Thoracic aorta (tissue), 2 donors: ENCODE measurements at regions not wholly inside any gene's neighbourhood (a gene's known extent, or its start where the extent isn't known, plus 50 kb on each side); places are given as distances from the start of the nearest gene placed in this dataset.

Experiments
- ATAC-seq: fragments of 150-250 bp; one replicate; pipeline ENCODE4 v1.8.0; 2017; ENCODE audit warnings: low read depth; ENCODE audit not compliant: insufficient number of reproducible peaks, low FRiP score
- DNase-seq: peaks from one replicate; pipeline ENCODE4 v3.0.0-alpha.2; 2020; ENCODE audit warnings: low spot score
- H3K27ac ChIP-seq, 2 donors: fragments of 200-600 bp; sonication (generic); 1 replicate in 1 of 2; 2 replicates in 1 of 2; pipeline ENCODE4 v1.5.1; 2016; ENCODE audit warnings: mild to moderate bottlenecking in 2 of 2, moderate library complexity in 2 of 2
- H3K27me3 ChIP-seq: fragments of 200-600 bp; sonication (generic); replicated peaks from 2 replicates; pipeline ENCODE4 v1.6.0; 2016; ENCODE audit warnings: mild to moderate bottlenecking; ENCODE audit not compliant: insufficient read depth
- H3K36me3 ChIP-seq: fragments of 200-600 bp; sonication (generic); one replicate; pipeline ENCODE4 v1.5.1; 2016
- H3K4me1 ChIP-seq, 2 donors: fragments of 200-600 bp; sonication (generic); 1 replicate in 1 of 2; 2 replicates in 1 of 2; pipeline versions ENCODE4 v1.5.1 to v1.6.0; 2016; ENCODE audit warnings: low read depth in 2 of 2, mild to moderate bottlenecking in 1 of 2; ENCODE audit not compliant: control insufficient read depth in 1 of 2
- H3K4me3 ChIP-seq: fragments of 200-600 bp; sonication (generic); 2 replicates; pipeline ENCODE4 v1.5.1; 2016; ENCODE audit warnings: mild to moderate bottlenecking
- H3K9me3 ChIP-seq: fragments of 200-600 bp; sonication (generic); 2 replicates; pipeline ENCODE4 v1.5.1; 2016
- TF ChIP-seq, protein P1 (sequence below): fragments of 200-600 bp; sonication (generic); IDR thresholded peaks from one replicate; pipeline ENCODE4 v1.5.1; 2019; ENCODE audit warnings: antibody characterized with exemption

DNA sequence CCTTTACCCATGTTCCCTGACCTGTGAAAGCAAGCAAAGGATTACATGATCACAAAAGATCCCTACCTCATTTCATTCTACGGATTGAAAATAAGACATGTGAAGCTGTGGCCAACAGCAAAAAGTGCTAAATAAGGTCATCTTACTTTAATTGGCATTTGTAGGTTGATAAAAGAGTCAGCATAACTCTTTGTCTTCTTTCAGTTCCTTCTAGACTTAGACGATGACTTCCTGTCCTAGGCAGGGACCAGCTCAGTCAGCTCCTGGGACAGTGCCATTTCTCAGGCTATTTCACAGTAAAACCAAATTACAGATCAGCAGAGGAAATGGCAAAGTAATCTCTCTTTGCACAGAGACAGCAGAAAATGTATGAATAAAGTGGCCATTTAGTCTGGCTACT, 480.7 kb downstream of the RFPL4B start:
- no peaks in the 10 kb centered on the region for H3K9me3 ChIP-seq
- ATAC-seq, result no peak

DNA sequence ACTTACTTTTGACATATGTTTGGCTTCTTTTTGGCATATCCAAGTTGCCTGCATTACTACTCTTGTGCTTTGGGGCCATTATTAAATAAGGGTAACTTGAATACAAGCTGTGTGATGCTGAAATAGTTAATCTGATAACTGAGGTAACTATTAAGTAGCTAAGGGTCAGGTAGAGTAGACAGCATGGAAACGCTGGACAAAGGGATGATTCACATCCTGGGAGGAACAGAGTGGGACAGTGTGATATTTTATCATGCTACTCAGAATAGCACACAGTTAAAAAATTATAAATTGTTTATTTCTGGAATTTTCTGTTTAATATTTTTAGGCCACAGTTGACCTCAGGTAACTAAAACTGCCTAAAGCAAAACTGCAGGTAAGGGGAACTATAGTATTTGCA, 483.9 kb downstream of the RFPL4B start:
- DNase-seq, result no peak
- Histone ChIP-seq H3K4me3 (no peak overlapping the region), H3K27ac (no peak overlapping the region)

More for the DNA sequence above, 480.7 kb downstream of the RFPL4B start:
- no peak for DNase-seq
- Histone ChIP-seq H3K36me3 (no peaks in the 10 kb centered on the region), H3K4me1 (no peaks in the 10 kb centered on the region), H3K27ac (no peak overlapping the region), H3K4me3 (no peak overlapping the region), H3K27me3 (no peaks in the 10 kb centered on the region)
- TF ChIP-seq, protein P1, sequence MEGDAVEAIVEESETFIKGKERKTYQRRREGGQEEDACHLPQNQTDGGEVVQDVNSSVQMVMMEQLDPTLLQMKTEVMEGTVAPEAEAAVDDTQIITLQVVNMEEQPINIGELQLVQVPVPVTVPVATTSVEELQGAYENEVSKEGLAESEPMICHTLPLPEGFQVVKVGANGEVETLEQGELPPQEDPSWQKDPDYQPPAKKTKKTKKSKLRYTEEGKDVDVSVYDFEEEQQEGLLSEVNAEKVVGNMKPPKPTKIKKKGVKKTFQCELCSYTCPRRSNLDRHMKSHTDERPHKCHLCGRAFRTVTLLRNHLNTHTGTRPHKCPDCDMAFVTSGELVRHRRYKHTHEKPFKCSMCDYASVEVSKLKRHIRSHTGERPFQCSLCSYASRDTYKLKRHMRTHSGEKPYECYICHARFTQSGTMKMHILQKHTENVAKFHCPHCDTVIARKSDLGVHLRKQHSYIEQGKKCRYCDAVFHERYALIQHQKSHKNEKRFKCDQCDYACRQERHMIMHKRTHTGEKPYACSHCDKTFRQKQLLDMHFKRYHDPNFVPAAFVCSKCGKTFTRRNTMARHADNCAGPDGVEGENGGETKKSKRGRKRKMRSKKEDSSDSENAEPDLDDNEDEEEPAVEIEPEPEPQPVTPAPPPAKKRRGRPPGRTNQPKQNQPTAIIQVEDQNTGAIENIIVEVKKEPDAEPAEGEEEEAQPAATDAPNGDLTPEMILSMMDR, result no peak

DNA sequence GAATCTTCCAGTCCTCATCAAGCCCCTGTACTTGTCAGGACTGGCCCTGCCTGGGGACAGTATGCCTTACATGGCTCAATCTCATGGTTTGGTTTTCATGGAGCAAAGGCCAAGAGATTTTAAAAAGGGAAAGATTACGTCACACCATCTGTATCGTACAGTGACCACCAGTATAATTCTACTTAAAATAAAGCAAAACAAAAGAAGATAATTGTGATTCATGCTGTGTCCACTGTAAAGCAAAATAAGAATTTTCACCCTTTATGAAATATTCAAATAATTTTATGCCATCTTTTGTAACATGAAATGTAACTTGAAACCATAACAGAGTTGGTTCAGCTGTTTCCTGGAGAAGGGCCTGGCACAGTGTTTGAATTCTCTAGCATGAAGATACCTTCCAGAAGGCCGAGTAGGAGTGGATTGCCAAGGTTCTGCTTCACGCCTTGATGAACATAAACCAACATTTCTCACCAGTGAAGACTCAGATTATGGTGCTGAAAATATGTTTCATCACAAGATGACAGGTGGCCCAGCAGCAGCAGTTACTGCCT, 486.5 kb downstream of the RFPL4B start:
- Histone ChIP-seq H3K36me3 (no peaks in the 10 kb centered on the region), H3K27me3 (no peaks in the 10 kb centered on the region), H3K27ac (no peak overlapping the region), H3K4me3 (no peak overlapping the region), H3K9me3 (no peaks in the 10 kb centered on the region), H3K4me1 (no peaks in the 10 kb centered on the region)
- TF ChIP-seq, protein P1, result no peak
- ATAC-seq (no peak), DNase-seq (no peak)

More for the DNA sequence above, 483.9 kb downstream of the RFPL4B start:
- no peaks in the 10 kb centered on the region for H3K9me3 ChIP-seq
- no peak for ATAC-seq
- TF ChIP-seq, protein P1, result no peak
- no peaks in the 10 kb centered on the region for H3K36me3 ChIP-seq
- H3K4me1 ChIP-seq, result no peaks in the 10 kb centered on the region
- H3K27me3 ChIP-seq, result no peaks in the 10 kb centered on the region

DNA sequence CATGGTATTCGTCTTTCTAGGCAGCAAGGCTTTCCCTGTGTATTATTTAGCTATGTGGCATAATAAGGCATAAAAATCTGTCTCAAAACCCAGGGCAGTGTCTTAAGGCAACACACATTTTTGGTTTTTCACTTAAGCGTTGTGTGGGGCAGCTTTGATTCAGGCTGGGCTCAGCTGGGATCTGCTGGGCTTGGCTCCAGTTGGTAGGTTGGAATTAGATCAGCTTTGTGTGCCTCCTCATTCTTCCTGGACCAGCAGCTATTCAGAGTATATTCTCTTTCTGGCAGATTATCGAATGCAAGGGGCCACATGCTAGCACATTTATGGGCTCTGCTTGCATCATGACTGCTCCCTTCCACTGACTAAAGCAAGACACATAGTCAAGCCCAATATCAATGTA, 487.9 kb downstream of the RFPL4B start:
- no peaks in the 10 kb centered on the region for H3K36me3 ChIP-seq
- no peak for DNase-seq
- no peak overlapping the region for H3K27ac ChIP-seq
- no peak for ATAC-seq
- H3K27me3 ChIP-seq, result no peaks in the 10 kb centered on the region
- TF ChIP-seq, protein P1, result no peak
- H3K9me3 ChIP-seq, result no peaks in the 10 kb centered on the region
- H3K4me3 ChIP-seq, result no peak overlapping the region
- H3K4me1 ChIP-seq, result no peaks in the 10 kb centered on the region

DNA sequence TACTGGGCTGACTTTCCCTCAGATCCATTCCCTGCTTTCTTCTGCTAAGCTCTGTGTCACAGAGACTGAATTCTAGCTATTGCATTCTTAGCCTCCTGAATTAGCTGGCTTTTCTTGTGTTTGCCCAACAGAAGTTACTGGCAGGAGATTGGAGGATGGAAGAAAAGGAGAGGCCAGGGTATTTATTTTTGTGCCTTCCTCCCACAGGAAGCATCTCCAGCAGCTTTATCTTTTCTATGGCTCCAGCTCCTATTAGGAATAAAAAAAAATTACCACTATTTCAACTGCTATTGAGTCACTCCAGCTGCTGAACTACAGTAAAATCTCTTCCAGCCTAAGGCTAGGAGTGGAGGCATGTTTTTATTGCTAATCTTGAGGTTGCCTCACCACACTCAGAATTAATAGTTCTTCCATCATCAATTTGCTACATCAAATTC, 492.4 kb downstream of the RFPL4B start:
- ATAC-seq, result no peak

More for the DNA sequence above, 492.4 kb downstream of the RFPL4B start:
- Histone ChIP-seq H3K4me3 (no peak overlapping the region), H3K27me3 (no peaks in the 10 kb centered on the region), H3K4me1 (no peaks in the 10 kb centered on the region), H3K27ac (no peak overlapping the region), H3K9me3 (no peaks in the 10 kb centered on the region), H3K36me3 (no peaks in the 10 kb centered on the region)
- TF ChIP-seq, protein P1, result no peak
- no peak for DNase-seq
